ENCODE measurements at regions not wholly inside any gene's neighbourhood (a gene's known extent, or its start where the extent isn't known, plus 50 kb on each side); places are given as distances from the start of the nearest gene placed in this dataset.

DNA sequence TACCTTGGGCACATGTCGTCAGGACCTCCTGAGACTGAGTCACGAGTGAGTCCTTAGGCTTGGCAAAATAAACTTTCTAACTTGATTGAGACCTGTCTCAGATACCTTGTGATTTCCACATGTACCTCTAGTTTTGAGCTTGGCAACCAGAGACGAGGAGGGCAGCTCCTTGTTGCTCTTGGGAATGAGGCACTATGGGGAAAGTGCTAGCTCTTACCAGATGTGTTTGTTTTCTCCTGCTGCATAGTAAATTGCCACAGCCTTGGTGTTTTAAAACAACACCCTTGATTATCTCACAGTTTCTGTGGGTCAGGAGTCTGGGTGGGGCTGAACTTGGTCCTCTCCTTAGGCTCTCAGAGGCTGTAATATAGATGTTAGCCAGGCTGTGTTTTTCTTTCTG lies 59.1 kb upstream of the MAML3 start:
- TF ChIP-seq CTCF (conservative IDR thresholded peaks at IDR 0.05; ENCODE audit: low read length), result no peak
- TF ChIP-seq EZH2phosphoT487 (IDR thresholded peaks at IDR 0.05; ENCODE audit: borderline replicate concordance), result no peak

All from Loucy (cell line).